Smooth muscle cell of the brain vasculature (primary cell): ENCODE measurements at regions not wholly inside any gene's neighbourhood (a gene's known extent, or its start where the extent isn't known, plus 50 kb on each side); places are given as distances from the start of the nearest gene placed in this dataset.
A peak's percentile ranks its signal among the peaks of the same experiment; 100 is the strongest.

Source experiments
- DNase-seq: peaks from one replicate; pipeline ENCODE4 v3.0.0-alpha.2; 2012; ENCODE audit warnings: low read depth, low spot score

- DNase-seq, result no peak
These were observed 122.3 kb downstream of the RPS12 start for GRCh38 chr6:132936646-132937045.

DNA sequence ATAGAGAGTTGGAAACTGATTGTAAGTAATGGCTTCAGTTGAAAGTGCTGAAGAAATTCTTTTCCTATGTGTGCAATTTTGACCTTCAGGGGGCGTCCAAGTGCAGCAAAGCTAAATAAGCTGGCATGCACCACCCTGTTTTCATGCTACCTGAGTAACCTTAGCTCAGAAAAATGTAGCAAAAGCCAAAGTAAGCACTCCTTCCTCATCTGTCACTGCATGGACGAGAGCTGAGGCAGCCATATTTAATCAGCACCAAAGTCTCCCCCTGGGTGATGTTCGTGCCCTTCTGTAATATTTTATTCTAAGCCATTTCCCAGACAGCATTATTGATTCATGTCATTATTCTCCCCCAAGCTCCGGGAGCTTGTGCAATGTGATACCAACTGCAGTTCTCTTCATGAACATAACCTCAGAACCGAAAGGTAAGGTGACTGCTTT is 123.1 kb downstream of the RPS12 start:
- DNase-seq, result no peak

DNA sequence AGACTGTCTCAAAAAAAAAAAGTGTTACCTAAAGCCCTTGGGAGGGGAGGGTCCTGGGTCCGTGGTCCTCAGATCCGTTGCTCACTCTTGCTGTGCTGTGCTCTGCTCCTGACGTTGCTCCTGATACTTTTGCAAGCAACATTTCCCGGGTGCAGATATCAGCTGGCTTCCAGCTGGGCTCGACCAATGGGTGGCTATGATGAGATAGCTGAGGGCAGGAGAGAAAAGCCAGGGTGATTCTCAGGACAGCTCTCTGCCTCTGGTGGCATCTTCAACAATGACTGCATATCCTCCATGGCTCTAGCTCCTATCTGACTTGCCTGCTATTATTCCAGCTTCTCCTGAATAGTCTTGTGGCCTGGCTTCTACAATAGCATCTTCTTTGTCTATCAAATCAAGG is 134.5 kb downstream of the RPS12 start:
- no peak for DNase-seq

DNA sequence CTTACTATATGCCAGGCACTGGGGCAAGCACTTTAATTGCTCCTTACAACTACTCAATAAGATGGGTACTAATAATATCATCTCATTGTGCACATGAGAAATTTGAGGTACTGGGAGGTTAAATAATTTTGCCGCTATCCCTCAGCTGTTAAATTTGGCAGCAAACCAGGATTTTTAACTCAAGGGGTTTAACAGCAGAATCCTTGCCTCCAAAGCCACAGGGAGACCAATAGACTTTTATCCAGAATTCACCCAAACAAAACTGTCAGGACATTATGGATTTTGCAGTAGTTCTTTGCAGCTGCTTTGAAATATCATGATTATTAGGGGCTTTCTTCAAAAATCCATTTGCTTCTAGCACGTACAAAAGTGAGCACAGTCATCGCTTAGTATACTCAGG is 136.2 kb downstream of the RPS12 start:
- DNase-seq, result no peak

DNA sequence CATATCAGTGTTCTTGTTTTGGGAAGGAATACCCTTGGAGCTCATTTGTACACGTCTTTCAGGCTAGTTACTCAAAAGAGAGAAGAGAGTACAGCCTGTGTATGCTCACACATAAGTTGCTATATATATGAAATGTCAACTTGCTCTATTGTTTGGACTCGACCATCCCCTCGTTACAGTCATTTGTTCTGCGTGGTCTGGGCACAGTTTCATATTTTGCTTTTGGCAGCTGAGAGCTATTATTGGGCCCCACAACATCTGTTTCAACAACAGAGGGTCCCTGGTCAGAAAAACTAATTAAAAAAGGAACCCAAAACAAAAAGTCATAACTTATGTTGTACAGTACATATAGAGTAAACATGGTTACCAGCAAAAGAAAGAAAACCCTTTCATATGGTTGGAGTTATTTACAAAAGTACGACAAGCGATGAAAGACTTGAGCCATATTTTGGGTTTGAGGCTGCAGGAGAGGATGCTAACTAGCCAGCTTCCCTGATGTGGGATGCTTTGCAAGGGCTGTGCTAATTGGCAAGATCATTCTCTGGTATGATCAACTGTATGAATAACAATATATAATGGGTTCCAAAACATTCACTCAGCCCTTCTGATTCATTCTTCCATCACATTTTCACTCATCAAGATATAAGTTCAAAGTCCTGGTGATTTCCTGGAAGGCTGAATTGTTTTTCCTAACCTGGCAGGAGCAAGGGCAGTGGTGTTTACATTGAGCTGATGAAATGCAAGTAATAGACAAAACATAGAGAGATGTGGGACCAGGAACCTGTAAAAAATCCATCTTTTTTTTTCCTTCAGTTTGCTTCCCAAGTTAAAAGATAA is 137.9 kb downstream of the RPS12 start:
- DNase-seq, result no peak

- no peak for DNase-seq
These were observed 138.6 kb downstream of the RPS12 start for GRCh38 chr6:132952986-132953385.

GRCh38 chr6:132954222-132954621 is 139.9 kb downstream of the RPS12 start:
- no peak for DNase-seq

- DNase-seq, result no peak
These were observed 140.6 kb downstream of the RPS12 start for GRCh38 chr6:132954936-132955335.

- DNase-seq, result no peak
These were observed 145.4 kb downstream of the RPS12 start for GRCh38 chr6:132959639-132960326.

GRCh38 chr6:132960720-132961119 is 146.4 kb downstream of the RPS12 start:
- no peak for DNase-seq

DNA sequence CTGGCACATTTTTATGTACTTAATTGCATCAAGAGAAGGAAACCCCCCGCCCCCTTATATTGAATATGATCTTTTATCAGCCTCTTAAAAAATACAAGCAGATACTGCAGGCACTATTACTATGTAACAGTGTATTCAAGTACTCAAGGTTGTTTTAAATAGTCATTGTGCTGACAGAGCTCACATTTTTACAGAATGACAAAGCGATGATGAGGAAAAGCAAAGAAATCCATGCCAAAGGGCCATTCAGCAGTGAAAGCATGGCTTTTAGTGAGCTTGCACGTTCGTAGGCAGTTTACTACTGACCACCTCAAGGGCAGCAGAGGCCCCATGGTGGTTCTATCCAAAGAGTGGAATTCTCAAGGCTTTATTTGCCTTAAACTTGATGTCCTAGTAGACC is 146.8 kb downstream of the RPS12 start:
- DNase-seq, result peak; percentile 26

DNA sequence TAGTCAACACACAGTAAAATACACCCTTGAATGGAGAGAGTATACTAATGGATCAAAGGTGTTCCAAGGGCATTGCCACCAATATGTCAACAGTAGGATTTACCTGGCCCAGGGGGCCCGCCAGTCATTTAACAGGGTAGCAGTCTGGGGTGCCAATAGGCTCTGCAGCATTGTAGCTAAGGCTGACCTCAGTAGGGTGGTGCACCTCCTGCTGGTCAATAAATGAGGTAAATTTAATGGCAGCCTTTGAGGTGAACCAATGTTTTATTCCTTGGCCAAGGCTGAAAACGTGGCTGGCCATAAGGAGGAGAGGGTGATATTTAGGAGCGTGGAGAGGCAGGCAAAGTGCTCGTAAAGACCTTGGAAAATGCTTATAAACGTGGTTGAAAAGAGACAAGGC is 147.2 kb downstream of the RPS12 start:
- no peak for DNase-seq

GRCh38 chr6:132962936-132963868 is 148.8 kb downstream of the RPS12 start:
- DNase-seq, result no peak

GRCh38 chr6:132964101-132964867 is 149.9 kb downstream of the RPS12 start:
- no peak for DNase-seq

GRCh38 chr6:132964868-132965382 is 150.6 kb downstream of the RPS12 start:
- DNase-seq, result peak; percentile 67

DNA sequence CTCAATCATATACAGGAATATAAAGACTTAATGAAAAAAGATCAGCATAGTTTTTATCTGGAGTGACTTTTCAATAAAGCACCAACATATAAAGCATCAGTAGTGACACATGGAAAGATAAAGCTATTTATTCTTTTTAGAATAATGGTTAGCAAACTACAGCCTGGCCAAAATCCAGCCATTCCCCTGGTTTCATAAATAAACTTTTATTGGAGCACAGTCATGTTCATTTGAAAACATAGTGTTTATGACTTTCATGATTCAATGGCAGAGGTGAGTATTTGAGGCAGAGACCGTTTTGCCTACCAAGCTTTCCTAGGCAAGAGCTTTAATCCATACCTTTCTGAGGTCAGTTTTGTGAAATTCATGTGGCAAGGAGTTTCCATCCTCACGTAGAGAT is 153.5 kb downstream of the RPS12 start:
- DNase-seq, result no peak

- DNase-seq, result no peak
These were observed 154.1 kb downstream of the RPS12 start for GRCh38 chr6:132968419-132968950.

GRCh38 chr6:132969196-132969595 is 154.8 kb downstream of the RPS12 start:
- DNase-seq, result no peak

DNA sequence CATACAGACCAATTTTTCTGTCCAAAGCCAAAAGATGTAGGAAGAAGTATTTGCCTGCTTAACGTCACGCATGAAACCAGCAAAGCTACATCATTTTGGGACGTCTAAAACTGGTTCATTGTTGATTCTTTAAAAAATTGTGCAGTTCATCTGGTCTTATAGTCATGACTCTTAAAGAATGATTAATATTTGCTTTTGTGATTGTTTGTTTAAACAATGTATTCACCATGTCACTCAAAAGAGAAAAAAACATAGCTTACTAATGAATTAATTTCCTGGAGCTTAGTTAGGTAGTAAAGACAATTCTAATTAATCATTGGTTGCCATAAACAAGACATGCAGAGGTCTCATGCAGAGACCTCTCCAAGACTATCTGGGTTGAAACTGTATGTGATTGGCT is 157.3 kb downstream of the RPS12 start:
- DNase-seq, result no peak

DNA sequence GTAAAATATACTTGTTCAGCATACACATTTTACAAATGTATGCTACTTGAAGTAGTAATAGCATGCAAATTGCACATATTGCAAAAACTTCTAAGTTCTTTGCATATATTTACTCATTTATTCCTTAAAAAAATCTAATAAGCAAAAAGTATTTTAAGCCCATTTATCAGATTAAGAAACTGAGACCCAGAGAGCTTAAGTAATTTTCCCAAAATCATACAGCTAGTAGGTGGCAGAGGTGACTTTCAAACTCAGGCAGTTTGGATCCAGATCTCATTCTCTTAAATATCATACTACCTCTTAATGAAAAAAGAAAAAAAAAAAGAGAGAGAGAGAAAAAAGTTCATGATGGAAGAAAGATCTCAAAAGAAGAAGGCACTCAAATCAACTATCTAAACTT is 157.9 kb downstream of the RPS12 start:
- DNase-seq, result no peak

DNA sequence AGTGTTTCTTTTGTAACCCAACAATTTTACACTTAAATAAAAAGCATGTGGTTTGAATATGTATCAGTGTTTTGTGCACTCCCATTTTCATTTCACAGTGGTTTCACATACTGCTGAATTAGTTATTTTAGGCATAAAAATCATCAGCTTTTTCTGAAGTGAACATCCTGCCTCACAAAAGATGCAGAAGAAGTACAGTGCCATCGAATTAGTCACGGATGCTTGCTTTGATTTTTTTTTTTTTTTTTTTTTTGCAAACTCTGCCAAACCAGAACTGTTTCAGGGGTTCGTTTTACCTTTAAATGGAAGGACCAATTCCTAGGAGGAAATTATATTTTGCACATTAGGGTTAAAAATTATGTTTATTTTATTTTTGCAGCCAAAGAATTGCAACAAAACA is 158.6 kb downstream of the RPS12 start:
- DNase-seq, result no peak
